MG63 (cell line): ENCODE measurements at regions not wholly inside any gene's neighbourhood (a gene's known extent, or its start where the extent isn't known, plus 50 kb on each side); places are given as distances from the start of the nearest gene placed in this dataset.
"Not testable (repeated sequence)": the region's sequence is repeated elsewhere in the genome, so short reads cannot be mapped to it uniquely, and the experiment has no call there.

Source experiments
- DNase-seq: peaks from one replicate; pipeline ENCODE4 v3.0.0-alpha.2; 2020
- H3K27me3 ChIP-seq: fragments of 250-450 bp; sonication (Bioruptor Pico); 2 replicates; pipeline ENCODE4 v1.5.1; 2020; ENCODE audit warnings: mild to moderate bottlenecking, moderate library complexity
- H3K36me3 ChIP-seq: fragments of 250-450 bp; sonication (Bioruptor Pico); 2 replicates; pipeline ENCODE4 v1.5.1; 2020; ENCODE audit warnings: mild to moderate bottlenecking, moderate library complexity
- H3K4me3 ChIP-seq: fragments of 250-450 bp; sonication (Bioruptor Pico); 2 replicates; pipeline ENCODE4 v1.5.1; 2020; ENCODE audit warnings: mild to moderate bottlenecking, moderate library complexity
- H3K9me3 ChIP-seq: fragments of 250-450 bp; sonication (Bioruptor Pico); 2 replicates; pipeline ENCODE4 v1.5.1; 2020; ENCODE audit warnings: mild to moderate bottlenecking, moderate library complexity

GRCh38 chr9:18275313-18275990 is 198.5 kb upstream of the ADAMTSL1 start:
- Histone ChIP-seq H3K4me3 (no peak overlapping the region), H3K36me3 (no peaks in the 10 kb centered on the region), H3K27me3 (no peaks in the 10 kb centered on the region), H3K9me3 (no peaks in the 10 kb centered on the region; the same call in 1 of the 2 replicates)
- no peak for DNase-seq

DNA sequence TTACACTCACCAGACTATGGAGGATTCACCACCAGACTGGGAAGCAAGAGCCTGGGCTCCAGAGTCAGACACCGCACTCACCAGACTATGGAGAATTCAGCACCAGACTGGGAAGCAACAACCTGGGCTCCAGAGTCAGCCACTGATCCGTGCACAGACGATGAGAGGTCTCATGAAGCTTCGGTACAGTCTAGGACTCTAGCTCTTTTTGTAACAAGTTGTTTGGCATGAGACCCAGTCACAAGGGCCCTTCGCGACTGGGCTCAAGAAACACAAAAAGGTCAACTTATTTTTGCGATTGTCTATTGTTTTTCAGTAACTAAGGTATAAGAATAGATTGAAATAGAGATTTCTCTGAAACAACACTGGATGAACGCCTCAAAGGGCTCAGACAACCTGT is 192.7 kb upstream of the ADAMTSL1 start:
- Histone ChIP-seq H3K9me3 (no peaks in the 10 kb centered on the region; the same call in 1 of the 2 replicates), H3K4me3 (no peak overlapping the region), H3K27me3 (no peaks in the 10 kb centered on the region), H3K36me3 (no peaks in the 10 kb centered on the region)
- no peak for DNase-seq

- no peaks in the 10 kb centered on the region for H3K27me3 ChIP-seq
- no peaks in the 10 kb centered on the region for H3K36me3 ChIP-seq
- DNase-seq = no peak
- no peak overlapping the region for H3K4me3 ChIP-seq
- no peaks in the 10 kb centered on the region for H3K9me3 ChIP-seq
Measured at GRCh38 chr9:18294229-18294628, 179.7 kb upstream of the ADAMTSL1 start.

GRCh38 chr9:18296702-18297055 is 177.3 kb upstream of the ADAMTSL1 start:
- Histone ChIP-seq H3K4me3 (no peak overlapping the region), H3K36me3 (no peaks in the 10 kb centered on the region), H3K27me3 (no peaks in the 10 kb centered on the region), H3K9me3 (no peaks in the 10 kb centered on the region)
- no peak for DNase-seq

- H3K27me3 ChIP-seq = no peaks in the 10 kb centered on the region
- peak; percentile 5 for DNase-seq
Measured at GRCh38 chr9:18297056-18297841, 176.7 kb upstream of the ADAMTSL1 start.

DNA sequence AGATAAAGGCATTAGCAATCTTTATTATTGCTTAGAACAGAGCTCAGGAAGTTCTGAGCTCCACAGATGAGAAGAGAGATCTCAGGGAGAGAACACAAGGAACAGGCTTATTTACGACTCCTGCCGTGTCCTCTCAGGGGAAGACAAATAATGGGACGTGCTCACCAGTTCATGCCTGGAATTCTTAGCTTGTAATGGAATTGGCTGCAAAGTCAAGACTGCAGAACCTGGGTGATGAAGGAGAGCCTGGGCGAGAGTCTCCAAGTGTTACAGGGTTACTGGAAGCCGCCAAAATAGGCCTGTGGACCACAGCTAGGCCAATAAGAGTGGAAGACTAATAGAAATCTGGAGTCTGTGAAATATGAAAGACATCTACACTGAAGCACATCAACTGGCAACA is 174.5 kb upstream of the ADAMTSL1 start:
- DNase-seq = no peak
- no peaks in the 10 kb centered on the region for H3K9me3 ChIP-seq
- H3K4me3 ChIP-seq = no peak overlapping the region
- H3K36me3 ChIP-seq = no peaks in the 10 kb centered on the region
- no peaks in the 10 kb centered on the region for H3K27me3 ChIP-seq

More at GRCh38 chr9:18297056-18297841, 176.7 kb upstream of the ADAMTSL1 start:
- Histone ChIP-seq H3K36me3 (no peaks in the 10 kb centered on the region), H3K9me3 (no peaks in the 10 kb centered on the region), H3K4me3 (no peak overlapping the region)

DNA sequence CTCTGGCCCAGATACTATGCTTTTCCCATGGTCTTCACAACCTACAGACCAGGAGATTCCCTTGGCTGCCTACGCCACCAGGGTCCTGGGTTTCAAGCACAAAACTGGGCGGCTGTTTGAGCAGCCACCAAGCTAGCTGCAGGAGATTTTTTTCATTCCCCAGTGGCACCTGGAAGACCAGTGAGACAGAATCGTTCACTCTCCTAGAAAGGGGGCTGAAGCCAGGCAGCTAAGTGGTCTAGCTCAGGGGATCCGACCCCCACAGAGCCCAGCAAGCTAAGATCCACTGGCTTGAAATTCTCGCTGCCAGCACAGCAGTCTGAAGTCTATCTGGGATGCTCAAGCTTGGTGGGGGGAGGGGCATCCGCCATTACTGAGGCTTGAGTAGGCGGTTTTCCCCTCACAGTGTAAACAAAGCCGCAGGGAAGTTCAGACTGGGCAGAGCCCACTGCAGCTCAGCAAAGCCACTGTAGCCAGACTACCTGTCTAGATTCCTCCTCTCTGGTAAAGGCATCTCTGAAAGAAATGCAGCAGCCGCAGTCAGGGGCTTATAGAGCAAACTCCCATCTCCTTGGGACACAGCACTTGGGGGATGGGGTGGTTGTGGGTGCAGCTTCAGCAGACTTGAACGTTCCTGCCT is 168.7 kb upstream of the ADAMTSL1 start:
- H3K9me3 ChIP-seq, H3K36me3 ChIP-seq, H3K27me3 ChIP-seq, DNase-seq, H3K4me3 ChIP-seq: not testable (repeated sequence)

- no peak for DNase-seq
- Histone ChIP-seq H3K9me3 (no peaks in the 10 kb centered on the region), H3K4me3 (no peak overlapping the region), H3K36me3 (no peaks in the 10 kb centered on the region), H3K27me3 (no peaks in the 10 kb centered on the region)
Measured at GRCh38 chr9:18314316-18314715, 159.6 kb upstream of the ADAMTSL1 start.

DNA sequence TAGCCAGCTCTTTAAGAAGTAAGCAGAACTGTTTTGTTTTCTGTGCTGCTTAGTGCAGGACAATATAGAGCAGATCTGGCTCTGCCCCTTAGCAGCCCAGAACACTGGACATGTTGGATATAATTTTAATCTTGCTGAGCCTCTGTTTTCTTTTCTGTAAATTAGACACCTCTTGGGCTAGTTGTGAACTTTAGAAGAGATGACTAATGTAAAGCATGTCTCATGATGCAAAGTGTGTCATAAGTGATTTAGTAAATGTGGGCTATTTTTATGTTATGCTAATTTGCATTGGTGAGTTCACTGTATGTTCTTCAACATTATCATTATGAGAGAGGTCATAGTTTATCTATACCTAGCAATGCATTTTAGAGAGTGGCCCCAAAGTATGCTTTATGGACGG is 156.1 kb upstream of the ADAMTSL1 start:
- H3K9me3 ChIP-seq = no peaks in the 10 kb centered on the region
- no peaks in the 10 kb centered on the region for H3K27me3 ChIP-seq
- no peaks in the 10 kb centered on the region for H3K36me3 ChIP-seq
- no peak overlapping the region for H3K4me3 ChIP-seq
- no peak for DNase-seq

DNA sequence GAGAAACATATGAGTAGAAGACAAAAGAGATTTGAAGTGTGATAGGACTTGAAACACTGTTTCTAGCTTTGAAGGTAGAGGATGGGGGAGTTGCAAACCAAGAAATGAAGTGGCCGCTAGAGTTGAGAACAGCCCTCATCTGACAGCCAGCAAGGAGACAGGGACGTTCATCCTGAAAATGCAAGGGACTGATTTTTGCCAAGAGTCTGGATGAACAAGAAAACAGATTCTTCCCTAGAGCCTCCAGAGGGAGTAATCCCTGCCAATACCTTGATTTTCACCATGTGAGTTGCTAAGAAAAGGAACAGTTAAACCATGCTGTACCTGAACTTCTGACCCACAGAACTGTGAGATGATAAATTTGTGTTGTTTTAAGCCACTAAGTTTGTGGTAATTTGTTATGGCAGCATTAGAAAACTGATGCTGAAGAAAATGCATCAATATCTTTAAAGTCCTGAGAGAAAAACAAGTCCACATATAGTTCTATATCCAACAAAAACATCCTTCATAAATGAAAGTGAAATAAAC is 154.0 kb upstream of the ADAMTSL1 start:
- Histone ChIP-seq H3K9me3 (no peaks in the 10 kb centered on the region), H3K27me3 (no peaks in the 10 kb centered on the region), H3K4me3 (no peak overlapping the region), H3K36me3 (no peaks in the 10 kb centered on the region)
- DNase-seq = no peak

DNA sequence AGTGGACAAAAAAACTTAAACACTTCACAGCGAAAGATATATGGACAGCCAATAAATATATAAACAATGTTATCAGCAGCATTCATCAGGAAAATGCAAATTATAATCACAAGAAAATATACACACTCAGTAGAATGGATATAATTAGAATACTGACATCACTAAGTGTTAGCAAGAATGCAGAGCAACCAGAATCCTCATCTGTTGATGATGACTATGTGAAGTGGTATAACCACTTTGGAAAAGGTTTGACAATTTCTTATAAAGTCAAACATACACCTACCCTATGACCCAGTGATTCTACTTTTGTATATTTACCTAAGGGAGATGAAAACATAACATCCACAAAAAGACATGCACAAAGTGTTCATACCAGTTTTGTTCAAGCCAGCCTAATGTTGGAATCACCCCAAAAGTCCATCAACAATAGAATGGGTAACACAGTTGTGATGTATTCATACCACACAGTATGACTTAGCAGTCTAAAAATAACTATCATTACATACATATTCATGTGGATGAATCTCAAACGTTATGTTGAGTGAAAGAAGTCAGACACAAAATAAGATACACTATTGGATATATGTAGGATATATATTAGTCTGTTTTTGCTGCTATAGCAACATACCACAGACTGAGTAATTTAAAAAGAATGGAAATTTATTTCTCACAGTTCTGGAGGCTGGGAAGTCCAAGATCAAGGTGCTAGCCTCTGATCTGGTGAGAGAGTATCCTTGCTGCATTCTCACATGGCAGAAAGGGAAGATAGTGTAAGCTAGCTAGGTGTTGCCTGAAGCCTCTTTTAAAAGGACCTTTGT is 148.8 kb upstream of the ADAMTSL1 start:
- no peak for DNase-seq
- H3K9me3 ChIP-seq = peaks cover 5% of the 10 kb centered on the region; the same call in 1 of the 2 replicates
- no peak overlapping the region for H3K4me3 ChIP-seq
- no peaks in the 10 kb centered on the region for H3K36me3 ChIP-seq
- no peaks in the 10 kb centered on the region for H3K27me3 ChIP-seq

DNA sequence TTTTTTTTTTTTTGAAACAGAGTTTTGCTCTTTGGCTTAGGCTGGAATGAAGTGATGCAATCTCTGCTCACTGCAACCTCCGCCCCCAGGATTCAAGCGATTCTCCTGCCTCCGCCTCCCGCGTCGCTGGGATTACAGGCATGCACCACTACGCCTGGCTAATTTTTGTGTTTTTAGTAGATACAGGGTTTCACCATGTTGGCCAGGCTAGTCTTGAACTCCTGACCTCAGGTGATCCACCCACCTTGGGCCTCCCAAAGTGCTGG is 148.3 kb upstream of the ADAMTSL1 start:
- H3K36me3 ChIP-seq, DNase-seq, H3K9me3 ChIP-seq, H3K4me3 ChIP-seq, H3K27me3 ChIP-seq: not testable (repeated sequence)

DNA sequence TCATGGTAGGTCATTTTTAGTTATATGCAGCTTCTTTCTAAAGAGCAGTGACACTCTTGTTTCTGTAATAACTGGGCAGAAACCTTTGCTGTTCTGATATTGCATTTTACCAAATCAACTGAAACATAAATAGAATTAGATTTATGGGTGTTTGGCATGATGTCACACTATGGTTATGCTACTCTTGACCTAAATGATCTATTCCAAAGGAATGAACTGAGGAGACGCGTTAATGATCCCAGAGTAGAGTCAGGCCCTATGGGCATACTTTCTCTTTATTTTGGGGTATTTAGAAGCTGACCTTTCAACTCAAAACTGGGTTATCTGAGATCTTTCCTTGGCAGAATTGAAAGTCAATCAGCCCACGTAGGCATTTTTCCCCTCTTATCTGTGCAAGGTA is 146.8 kb upstream of the ADAMTSL1 start:
- H3K36me3 ChIP-seq = no peaks in the 10 kb centered on the region
- H3K27me3 ChIP-seq = no peaks in the 10 kb centered on the region
- no peak overlapping the region for H3K4me3 ChIP-seq
- peaks cover 5% of the 10 kb centered on the region; the same call in 1 of the 2 replicates for H3K9me3 ChIP-seq
- no peak for DNase-seq

- Histone ChIP-seq H3K4me3 (no peak overlapping the region), H3K9me3 (no peaks in the 10 kb centered on the region; the same call in 1 of the 2 replicates), H3K36me3 (no peaks in the 10 kb centered on the region), H3K27me3 (no peaks in the 10 kb centered on the region)
- DNase-seq = no peak
Measured at GRCh38 chr9:18330401-18331309, 143.3 kb upstream of the ADAMTSL1 start.

- Histone ChIP-seq H3K9me3 (no peaks in the 10 kb centered on the region), H3K36me3 (no peaks in the 10 kb centered on the region), H3K27me3 (no peaks in the 10 kb centered on the region), H3K4me3 (no peak overlapping the region)
- DNase-seq = no peak
Measured at GRCh38 chr9:18331310-18331684, 142.7 kb upstream of the ADAMTSL1 start.

GRCh38 chr9:18331808-18332209 is 142.1 kb upstream of the ADAMTSL1 start:
- DNase-seq = no peak
- H3K4me3 ChIP-seq = no peak overlapping the region

More at GRCh38 chr9:18331808-18332209, 142.1 kb upstream of the ADAMTSL1 start:
- no peaks in the 10 kb centered on the region for H3K9me3 ChIP-seq
- H3K27me3 ChIP-seq = no peaks in the 10 kb centered on the region
- H3K36me3 ChIP-seq = no peaks in the 10 kb centered on the region
